Keratinocyte (primary cell): ENCODE measurements at regions not wholly inside any gene's neighbourhood (a gene's known extent, or its start where the extent isn't known, plus 50 kb on each side); places are given as distances from the start of the nearest gene placed in this dataset.

Experiments
- DNase-seq: peaks from one replicate; pipeline ENCODE4 v3.0.0-alpha.2; 2011; ENCODE audit warnings: low read depth, missing footprints, low spot score
- FAIRE-seq: peaks from 2 replicates; lab custom pipeline; 2011; peaks lifted over from hg19 to GRCh38; lab: Jason Lieb, UNC
- H2AFZ ChIP-seq: 2 replicates; pipeline ENCODE4 v1.6.0; 2012; ENCODE audit warnings: low read length, control low read depth, inconsistent platforms; ENCODE audit not compliant: control insufficient read depth
- H3K27ac ChIP-seq: 2 replicates; pipeline ENCODE4 v1.5.1; 2011; ENCODE audit warnings: low read length; ENCODE audit not compliant: control insufficient read depth, insufficient read depth
- H3K27me3 ChIP-seq: 3 replicates; pipeline ENCODE4 v1.6.0; 2011; ENCODE audit warnings: low read length; ENCODE audit not compliant: control insufficient read depth, insufficient read depth; ENCODE audit errors: extremely low read depth
- H3K36me3 ChIP-seq, 2 experiments: 2 replicates in 1 of 2; 3 replicates in 1 of 2; pipeline ENCODE4 v1.5.1; 2011; ENCODE audit warnings: low read length in 2 of 2, mild to moderate bottlenecking in 1 of 2; ENCODE audit not compliant: control insufficient read depth in 2 of 2, insufficient read depth in 2 of 2; ENCODE audit errors: extremely low read depth in 1 of 2
- H3K4me1 ChIP-seq: 3 replicates; pipeline ENCODE4 v1.5.1; 2011; ENCODE audit warnings: low read length; ENCODE audit not compliant: control insufficient read depth, insufficient read depth; ENCODE audit errors: extremely low read depth
- H3K4me2 ChIP-seq: 3 replicates; pipeline ENCODE4 v1.6.0; 2011; ENCODE audit warnings: low read depth, low read length; ENCODE audit not compliant: control insufficient read depth, insufficient read depth; ENCODE audit errors: extremely low read depth
- H3K4me3 ChIP-seq, 3 experiments: fragments of 200-600 bp in 1 of 3; sonication (generic) in 1 of 3; 2 replicates in 2 of 3; 3 replicates in 1 of 3; pipeline ENCODE4 v1.5.1; 2011 to 2016; ENCODE audit warnings: low read length in 3 of 3, mild to moderate bottlenecking in 3 of 3, control low read depth in 2 of 3, inconsistent platforms in 1 of 3, low read depth in 1 of 3, mixed read lengths in 1 of 3, mixed run types in 1 of 3, moderate library complexity in 1 of 3; ENCODE audit not compliant: control insufficient read depth in 2 of 3, insufficient read depth in 2 of 3; ENCODE audit errors: extremely low read depth in 1 of 3
- H3K79me2 ChIP-seq: 2 replicates; pipeline ENCODE4 v1.6.0; 2012; ENCODE audit warnings: low read length; ENCODE audit not compliant: control insufficient read depth, insufficient read depth
- H3K9ac ChIP-seq: 3 replicates; pipeline ENCODE4 v1.6.0; 2011; ENCODE audit warnings: low read length; ENCODE audit not compliant: control insufficient read depth, insufficient read depth; ENCODE audit errors: extremely low read depth
- H3K9me1 ChIP-seq: 3 replicates; pipeline ENCODE4 v1.6.0; 2011; ENCODE audit warnings: low read length; ENCODE audit not compliant: control insufficient read depth, insufficient read depth; ENCODE audit errors: extremely low read depth
- H3K9me3 ChIP-seq: 2 replicates; pipeline ENCODE4 v1.5.1; 2012; ENCODE audit warnings: low read depth, low read length; ENCODE audit not compliant: control insufficient read depth
- H4K20me1 ChIP-seq: 3 replicates; pipeline ENCODE4 v1.6.0; 2011; ENCODE audit warnings: low read length; ENCODE audit not compliant: control insufficient read depth, insufficient read depth; ENCODE audit errors: extremely low read depth
- EZH2 ChIP-seq: IDR thresholded peaks from one replicate; pipeline ENCODE4 v1.6.1; 2012; ENCODE audit warnings: inconsistent platforms, mild to moderate bottlenecking, low read length, moderate library complexity
- dilution Hi-C: fragments of 300-500 bp; cut with MboI; formaldehyde crosslinking; loops from one replicate; pipeline ENCODE4 v1.7.0; 2020; ENCODE audit warnings: low sequenced_read_pairs; ENCODE audit not compliant: extremely low pct_ligation_motif_present
- TF ChIP-seq, protein P1 (sequence below), 3 experiments: IDR thresholded peaks in 1 of 3; conservative IDR thresholded peaks in 1 of 3; optimal IDR thresholded peaks in 1 of 3; 2 replicates in 2 of 3; 3 replicates in 1 of 3; pipeline versions ENCODE3 to v1.5.1; 2011; ENCODE audit warnings: low read length in 3 of 3, mild to moderate bottlenecking in 3 of 3, moderate library complexity in 2 of 3, control low read depth in 1 of 3, inconsistent platforms in 1 of 3; ENCODE audit not compliant: insufficient read depth in 2 of 3; ENCODE audit errors: extremely low read depth in 1 of 3

GRCh38 chr12:105469211-105469610 lies 138.7 kb downstream of the C12orf75 start:
- Histone ChIP-seq H3K27me3 (no peaks in the 10 kb centered on the region), H3K4me1 (no peaks in the 10 kb centered on the region), H3K4me3 (no peak overlapping the region), H3K36me3 (no peaks in the 10 kb centered on the region), H3K27ac (no peak overlapping the region), H3K9ac (no peak overlapping the region), H3K9me3 (no peaks in the 10 kb centered on the region), H3K4me2 (no peak overlapping the region), H4K20me1 (no peaks in the 10 kb centered on the region), H3K9me1 (no peaks in the 10 kb centered on the region), H2AFZ (no peak overlapping the region), H3K79me2 (no peaks in the 10 kb centered on the region)
- no peak for FAIRE-seq
- dilution Hi-C loops = no loop called here
- TF ChIP-seq, protein P1, sequence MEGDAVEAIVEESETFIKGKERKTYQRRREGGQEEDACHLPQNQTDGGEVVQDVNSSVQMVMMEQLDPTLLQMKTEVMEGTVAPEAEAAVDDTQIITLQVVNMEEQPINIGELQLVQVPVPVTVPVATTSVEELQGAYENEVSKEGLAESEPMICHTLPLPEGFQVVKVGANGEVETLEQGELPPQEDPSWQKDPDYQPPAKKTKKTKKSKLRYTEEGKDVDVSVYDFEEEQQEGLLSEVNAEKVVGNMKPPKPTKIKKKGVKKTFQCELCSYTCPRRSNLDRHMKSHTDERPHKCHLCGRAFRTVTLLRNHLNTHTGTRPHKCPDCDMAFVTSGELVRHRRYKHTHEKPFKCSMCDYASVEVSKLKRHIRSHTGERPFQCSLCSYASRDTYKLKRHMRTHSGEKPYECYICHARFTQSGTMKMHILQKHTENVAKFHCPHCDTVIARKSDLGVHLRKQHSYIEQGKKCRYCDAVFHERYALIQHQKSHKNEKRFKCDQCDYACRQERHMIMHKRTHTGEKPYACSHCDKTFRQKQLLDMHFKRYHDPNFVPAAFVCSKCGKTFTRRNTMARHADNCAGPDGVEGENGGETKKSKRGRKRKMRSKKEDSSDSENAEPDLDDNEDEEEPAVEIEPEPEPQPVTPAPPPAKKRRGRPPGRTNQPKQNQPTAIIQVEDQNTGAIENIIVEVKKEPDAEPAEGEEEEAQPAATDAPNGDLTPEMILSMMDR (optimal IDR thresholded peaks at IDR 0.05 in 1 of 3, IDR thresholded peaks at IDR 0.05 in 1 of 3, conservative IDR thresholded peaks at IDR 0.05 in 1 of 3; ENCODE audit: extremely low read depth in 1 of 3, insufficient read depth in 2 of 3, low read length in 3 of 3) = no peak
- TF ChIP-seq EZH2 = no peak
- no peak for DNase-seq

GRCh38 chr12:105469701-105470100 lies 139.2 kb downstream of the C12orf75 start:
- Histone ChIP-seq H3K4me2 (no peak overlapping the region), H3K4me3 (no peak overlapping the region), H3K79me2 (no peaks in the 10 kb centered on the region), H3K9me3 (no peaks in the 10 kb centered on the region), H4K20me1 (no peaks in the 10 kb centered on the region), H3K4me1 (peaks cover under 1% of the 10 kb centered on the region), H3K9ac (no peak overlapping the region), H3K36me3 (no peaks in the 10 kb centered on the region), H3K9me1 (no peaks in the 10 kb centered on the region), H3K27ac (no peak overlapping the region), H2AFZ (no peak overlapping the region), H3K27me3 (no peaks in the 10 kb centered on the region)
- TF ChIP-seq, protein P1 (optimal IDR thresholded peaks at IDR 0.05 in 1 of 3, IDR thresholded peaks at IDR 0.05 in 1 of 3, conservative IDR thresholded peaks at IDR 0.05 in 1 of 3; ENCODE audit: extremely low read depth in 1 of 3, insufficient read depth in 2 of 3, low read length in 3 of 3) = no peak
- TF ChIP-seq EZH2 = no peak
- no peak for DNase-seq
- dilution Hi-C loops = no loop called here
- no peak for FAIRE-seq
